HepG2 (cell line): ENCODE measurements at regions not wholly inside any gene's neighbourhood (a gene's known extent, or its start where the extent isn't known, plus 50 kb on each side); places are given as distances from the start of the nearest gene placed in this dataset.

Experiments used
- ATAC-seq: fragments of 200-7000 bp; cut with Tn5 transposase; 3 replicates; pipeline ENCODE4 v1.9.1; 2020; ENCODE audit warnings: mild to moderate bottlenecking, moderate library complexity
- BruUV-seq: library from RNA; stranded (reverse); fragments of 400-500 nt; replicated peaks from 2 replicates; lab custom pipeline; 2021; lab: Mats Ljungman, UMichigan
- CTCF ChIA-PET: fragments of 300-600 bp; formaldehyde crosslinking; extraction: SDS; loops from one replicate; lab custom pipeline; 2021; ENCODE audit warnings: low total read pairs, inconsistent platforms, low intra/inter-chr PET ratio; lab: Yijun Ruan, JAX
- POLR2A ChIA-PET: fragments of 350-600 bp; sonication (Branson Sonifier 250); formaldehyde crosslinking; loops from one replicate; lab custom pipeline; 2020; ENCODE audit warnings: antibody characterized with exemption, inconsistent platforms; lab: Yijun Ruan, JAX
- DNase-seq: peaks from one replicate; pipeline ENCODE4 v3.0.0-alpha.2; 2015; ENCODE audit warnings: low spot score
- FAIRE-seq: peaks from 3 replicates; lab custom pipeline; 2011; peaks lifted over from hg19 to GRCh38; lab: Jason Lieb, UNC
- H2AFZ ChIP-seq: one replicate; pipeline ENCODE4 v1.6.1; 2011; ENCODE audit warnings: low read length, inconsistent platforms
- H3K27ac ChIP-seq: fragments of 300-600 bp; 3 replicates; pipeline ENCODE4 v1.8.0; 2011; ENCODE audit warnings: mixed run types, mild to moderate bottlenecking, mixed read lengths, low read length, inconsistent platforms; ENCODE audit not compliant: insufficient read depth; ENCODE audit errors: extremely low read length
- H3K27me3 ChIP-seq, 2 experiments: fragments of 200-600 bp in 1 of 2; 2 replicates in 1 of 2; 3 replicates in 1 of 2; pipeline versions ENCODE4 v1.6.0 to v1.8.0; 2011; ENCODE audit warnings: low read length in 2 of 2, mild to moderate bottlenecking in 2 of 2, moderate library complexity in 2 of 2, inconsistent platforms in 1 of 2; ENCODE audit not compliant: insufficient read depth in 2 of 2, control insufficient read depth in 1 of 2
- H3K36me3 ChIP-seq, 2 experiments: fragments of 200-600 bp in 1 of 2; replicated peaks in 1 of 2; 2 replicates in 1 of 2; 3 replicates in 1 of 2; pipeline versions ENCODE4 v1.5.1 to v1.8.0; 2011; ENCODE audit warnings: low read length in 2 of 2, inconsistent platforms in 1 of 2; ENCODE audit not compliant: insufficient read depth in 2 of 2, control insufficient read depth in 1 of 2
- H3K4me1 ChIP-seq: 2 replicates; pipeline ENCODE4 v1.5.1; 2012; ENCODE audit warnings: low read length, inconsistent platforms; ENCODE audit not compliant: insufficient read depth
- H3K4me2 ChIP-seq: 2 replicates; pipeline ENCODE4 v1.6.0; 2011; ENCODE audit warnings: low read depth, low read length, inconsistent platforms
- H3K4me3 ChIP-seq, 3 experiments: fragments of 200-600 bp in 1 of 3; sonication (generic), shearing (Covaris generic) in 1 of 3; replicated peaks in 1 of 3; 2 replicates each; pipeline ENCODE4 v1.5.1; 2011 to 2016; ENCODE audit warnings: low read length in 3 of 3, inconsistent platforms in 2 of 3, low read depth in 2 of 3, mild to moderate bottlenecking in 2 of 3, control low read depth in 1 of 3, mixed read lengths in 1 of 3; ENCODE audit not compliant: insufficient read depth in 1 of 3
- H3K79me2 ChIP-seq: one replicate; pipeline ENCODE4 v1.6.1; 2011; ENCODE audit warnings: low read length, inconsistent platforms; ENCODE audit not compliant: insufficient read depth
- H3K9ac ChIP-seq: 2 replicates; pipeline ENCODE4 v1.6.0; 2011; ENCODE audit warnings: mild to moderate bottlenecking, low read depth, low read length, inconsistent platforms; ENCODE audit not compliant: insufficient read depth
- H3K9me3 ChIP-seq: 2 replicates; pipeline ENCODE4 v1.5.1; 2012; ENCODE audit warnings: mild to moderate bottlenecking, low read length
- H4K20me1 ChIP-seq: 2 replicates; pipeline ENCODE4 v1.6.0; 2011; ENCODE audit warnings: inconsistent platforms, mild to moderate bottlenecking, low read length, moderate library complexity; ENCODE audit not compliant: insufficient read depth
- AGO2 ChIP-seq: fragments of 200-400 bp; formaldehyde crosslinking; optimal IDR thresholded peaks from 2 replicates; pipeline ENCODE3; 2017; ENCODE audit warnings: mild to moderate bottlenecking, low read depth, low read length, moderate library complexity
- FOXA3 ChIP-seq: IDR thresholded peaks from 2 replicates; pipeline ENCODE4 v1.6.1; 2016; ENCODE audit warnings: missing genetic modification reagents, missing compliant biosample characterization
- GFI1 ChIP-seq: sonication (generic); formaldehyde crosslinking; IDR thresholded peaks from 2 replicates; pipeline ENCODE4 v1.5.0; 2020; ENCODE audit warnings: missing genetic modification reagents, mild to moderate bottlenecking, borderline replicate concordance
- HNRNPUL1 ChIP-seq: fragments of 200-400 bp; formaldehyde crosslinking; IDR thresholded peaks from 2 replicates; pipeline ENCODE4 v1.6.1; 2017; ENCODE audit warnings: low read depth, mild to moderate bottlenecking, low read length, moderate library complexity
- IRX3 ChIP-seq: sonication (generic); formaldehyde crosslinking; IDR thresholded peaks from 2 replicates; pipeline ENCODE4 v1.8.1; 2023; ENCODE audit warnings: mild to moderate bottlenecking, low read depth, missing genetic modification reagents, borderline replicate concordance
- SMAD3 ChIP-seq: sonication (generic); formaldehyde crosslinking; IDR thresholded peaks from 2 replicates; pipeline ENCODE4 v1.4.0; 2020; ENCODE audit warnings: missing genetic modification reagents
- ZNF563 ChIP-seq: sonication (generic); formaldehyde crosslinking; IDR thresholded peaks from 2 replicates; pipeline ENCODE4 v1.8.0; 2022; ENCODE audit warnings: mild to moderate bottlenecking, moderate library complexity, missing genetic modification reagents
- ZNF569 ChIP-seq: sonication (generic); formaldehyde crosslinking; IDR thresholded peaks from 2 replicates; pipeline ENCODE4 v1.5.0; 2020; ENCODE audit warnings: mild to moderate bottlenecking, missing genetic modification reagents, moderate library complexity, borderline replicate concordance
- WGBS: methylation state at CpG from one replicate; pipeline ENCODE4 v1.1.6; 2017; ENCODE audit warnings: low lambda C conversion rate; 5-methylcytosine and 5-hydroxymethylcytosine counted together
- in situ Hi-C: cut with HindIII; loops from 2 replicates; pipeline ENCODE4 v1.10.0; 2017; ENCODE audit warnings: low pct_unique_long_range_greater_than_20kb; ENCODE audit not compliant: extremely low pct_ligation_motif_present
- intact Hi-C: fragments of 100-400 bp; cut with micrococcal nuclease; formaldehyde crosslinking; loops from one replicate; pipeline ENCODE4 v1.10.0; 2022; ENCODE audit not compliant: unreplicated experiment
- TF ChIP-seq, protein P1 (sequence below): sonication (generic); formaldehyde crosslinking; IDR thresholded peaks from 2 replicates; pipeline ENCODE4 v1.5.0; 2020; ENCODE audit warnings: missing genetic modification reagents
- TF ChIP-seq, protein P2 (sequence below): IDR thresholded peaks from 2 replicates; pipeline ENCODE4 v1.6.1; 2018; ENCODE audit warnings: missing genetic modification reagents
- TF ChIP-seq, protein P3 (sequence below): sonication (generic); formaldehyde crosslinking; IDR thresholded peaks from 2 replicates; pipeline ENCODE4 v1.5.0; 2020; ENCODE audit warnings: missing genetic modification reagents

DNA sequence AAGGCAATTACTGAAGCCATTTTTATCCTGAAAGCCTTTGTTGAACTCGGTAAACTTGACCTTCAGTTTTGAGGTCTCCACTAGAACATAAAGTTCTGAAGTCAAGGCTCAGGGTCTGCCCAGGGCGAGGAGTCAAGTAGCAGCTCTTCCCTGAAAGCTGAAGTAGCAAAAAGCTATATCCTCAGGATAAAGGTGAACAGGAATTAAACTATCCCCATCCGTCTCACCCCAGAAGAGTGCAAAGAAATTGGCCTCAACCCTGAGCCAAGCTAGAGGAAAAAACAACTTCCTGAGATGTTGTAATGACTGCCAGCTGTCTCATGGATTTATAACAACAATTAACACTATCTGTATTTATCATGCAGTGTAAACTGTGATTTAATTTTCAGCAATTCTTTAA lies 590.8 kb downstream of the SPRY1 start:
- ChIA-PET POLR2A (no interaction called here), CTCF (no interaction called here)
- TF ChIP-seq AGO2 (no peak), FOXA3 (no peak), ZNF569 (no peak), SMAD3 (CRISPR knock-in tag) (no peak), GFI1 (CRISPR knock-in tag) (no peak), IRX3 (CRISPR knock-in tag) (no peak), ZNF563 (CRISPR knock-in tag) (no peak), HNRNPUL1 (no peak)
- TF ChIP-seq, protein P1, sequence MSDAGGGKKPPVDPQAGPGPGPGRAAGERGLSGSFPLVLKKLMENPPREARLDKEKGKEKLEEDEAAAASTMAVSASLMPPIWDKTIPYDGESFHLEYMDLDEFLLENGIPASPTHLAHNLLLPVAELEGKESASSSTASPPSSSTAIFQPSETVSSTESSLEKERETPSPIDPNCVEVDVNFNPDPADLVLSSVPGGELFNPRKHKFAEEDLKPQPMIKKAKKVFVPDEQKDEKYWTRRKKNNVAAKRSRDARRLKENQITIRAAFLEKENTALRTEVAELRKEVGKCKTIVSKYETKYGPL (CRISPR knock-in tag), result no peak
- TF ChIP-seq, protein P2, sequence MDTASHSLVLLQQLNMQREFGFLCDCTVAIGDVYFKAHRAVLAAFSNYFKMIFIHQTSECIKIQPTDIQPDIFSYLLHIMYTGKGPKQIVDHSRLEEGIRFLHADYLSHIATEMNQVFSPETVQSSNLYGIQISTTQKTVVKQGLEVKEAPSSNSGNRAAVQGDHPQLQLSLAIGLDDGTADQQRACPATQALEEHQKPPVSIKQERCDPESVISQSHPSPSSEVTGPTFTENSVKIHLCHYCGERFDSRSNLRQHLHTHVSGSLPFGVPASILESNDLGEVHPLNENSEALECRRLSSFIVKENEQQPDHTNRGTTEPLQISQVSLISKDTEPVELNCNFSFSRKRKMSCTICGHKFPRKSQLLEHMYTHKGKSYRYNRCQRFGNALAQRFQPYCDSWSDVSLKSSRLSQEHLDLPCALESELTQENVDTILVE (CRISPR knock-in tag), result no peak
- TF ChIP-seq, protein P3, sequence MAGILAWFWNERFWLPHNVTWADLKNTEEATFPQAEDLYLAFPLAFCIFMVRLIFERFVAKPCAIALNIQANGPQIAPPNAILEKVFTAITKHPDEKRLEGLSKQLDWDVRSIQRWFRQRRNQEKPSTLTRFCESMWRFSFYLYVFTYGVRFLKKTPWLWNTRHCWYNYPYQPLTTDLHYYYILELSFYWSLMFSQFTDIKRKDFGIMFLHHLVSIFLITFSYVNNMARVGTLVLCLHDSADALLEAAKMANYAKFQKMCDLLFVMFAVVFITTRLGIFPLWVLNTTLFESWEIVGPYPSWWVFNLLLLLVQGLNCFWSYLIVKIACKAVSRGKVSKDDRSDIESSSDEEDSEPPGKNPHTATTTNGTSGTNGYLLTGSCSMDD (CRISPR knock-in tag), result no peak
- H3K79me2 ChIP-seq, result no peaks in the 10 kb centered on the region
- H3K36me3 ChIP-seq, result no peaks in the 10 kb centered on the region
- 23% methylated on average over 3 of the region's 3 CpGs for WGBS
- no peak overlapping the region for H2AFZ ChIP-seq
- ATAC-seq (no peak), DNase-seq (no peak), FAIRE-seq (no peak)
- no peak overlapping the region for H3K4me3 ChIP-seq
- H3K27me3 ChIP-seq, result 0 out of 5 replicates have a peak, but pooled peaks cover 0 to 4% of the 10 kb centered on the region in 2 experiments
- no peaks in the 10 kb centered on the region for H4K20me1 ChIP-seq
- no peak overlapping the region for H3K9ac ChIP-seq
- in situ Hi-C loops, result no loop called here
- no peaks in the 10 kb centered on the region for H3K9me3 ChIP-seq
- H3K27ac ChIP-seq, result no peak overlapping the region
- BruUV-seq, result no TSS peak
- intact Hi-C loops, result loop anchor here (10.0 kb wide), 1 partner anchor 133 kb away; no protein-coding TSS in a partner anchor
- no peak overlapping the region for H3K4me2 ChIP-seq
- H3K4me1 ChIP-seq, result no peaks in the 10 kb centered on the region
